DND-41 (cell line): ENCODE measurements at regions not wholly inside any gene's neighbourhood (a gene's known extent, or its start where the extent isn't known, plus 50 kb on each side); places are given as distances from the start of the nearest gene placed in this dataset.

Source experiments
- ATAC-seq: fragments of 200-7000 bp; cut with Tn5 transposase; 3 replicates; pipeline ENCODE4 v1.9.1; 2021; ENCODE audit warnings: low read depth; ENCODE audit not compliant: insufficient read depth
- DNase-seq: peaks from one replicate; pipeline ENCODE4 v3.0.0-alpha.2; 2020
- H2AFZ ChIP-seq: 2 replicates; pipeline ENCODE4 v1.6.0; 2012; ENCODE audit warnings: low read depth, low read length
- H3K27ac ChIP-seq: 2 replicates; pipeline ENCODE4 v1.5.1; 2012; ENCODE audit warnings: low read length, inconsistent platforms
- H3K27me3 ChIP-seq: fragments of 200-600 bp; sonication (generic); 2 replicates; pipeline ENCODE4 v1.6.0; 2012; ENCODE audit warnings: low read length, mild to moderate bottlenecking, inconsistent platforms; ENCODE audit not compliant: insufficient read depth, poor library complexity
- H3K36me3 ChIP-seq: 2 replicates; pipeline ENCODE4 v1.5.1; 2012; ENCODE audit warnings: low read length, inconsistent platforms; ENCODE audit not compliant: insufficient read depth
- H3K4me1 ChIP-seq: 2 replicates; pipeline ENCODE4 v1.5.1; 2012; ENCODE audit warnings: mild to moderate bottlenecking, low read length; ENCODE audit not compliant: insufficient read depth
- H3K4me2 ChIP-seq: 2 replicates; pipeline ENCODE4 v1.6.0; 2012; ENCODE audit warnings: mild to moderate bottlenecking, moderate library complexity, low read length, inconsistent platforms; ENCODE audit not compliant: insufficient read depth
- H3K4me3 ChIP-seq, 2 experiments: fragments of 200-600 bp in 1 of 2; shearing (Covaris generic) in 1 of 2; 2 replicates each; pipeline ENCODE4 v1.5.1; 2012 to 2016; ENCODE audit warnings: inconsistent platforms in 2 of 2, low read length in 2 of 2, mild to moderate bottlenecking in 2 of 2, low read depth in 1 of 2, moderate library complexity in 1 of 2
- H3K79me2 ChIP-seq: 2 replicates; pipeline ENCODE4 v1.6.0; 2012; ENCODE audit warnings: low read length, inconsistent platforms; ENCODE audit not compliant: insufficient read depth
- H3K9ac ChIP-seq: 2 replicates; pipeline ENCODE4 v1.6.0; 2012; ENCODE audit warnings: low read depth, mild to moderate bottlenecking, inconsistent platforms, low read length, moderate library complexity
- H3K9me3 ChIP-seq: 2 replicates; pipeline ENCODE4 v1.5.1; 2012; ENCODE audit warnings: low read length, moderate library complexity, mild to moderate bottlenecking, inconsistent platforms; ENCODE audit not compliant: insufficient read depth, severe bottlenecking
- H4K20me1 ChIP-seq: 2 replicates; pipeline ENCODE4 v1.6.0; 2012; ENCODE audit warnings: low read length; ENCODE audit not compliant: insufficient read depth
- CTCF ChIP-seq: IDR thresholded peaks from 2 replicates; pipeline ENCODE4 v1.5.1; 2012; ENCODE audit warnings: borderline replicate concordance, low read length, moderate library complexity, mild to moderate bottlenecking; ENCODE audit not compliant: poor library complexity, severe bottlenecking; ENCODE audit errors: extremely low read depth
- EZH2 ChIP-seq: IDR thresholded peaks from 3 replicates; pipeline ENCODE4 v1.6.1; 2012; ENCODE audit warnings: borderline replicate concordance, low read depth, mild to moderate bottlenecking, moderate library complexity, low read length, inconsistent platforms; ENCODE audit not compliant: severe bottlenecking

- no peaks in the 10 kb centered on the region for H3K36me3 ChIP-seq
- ATAC-seq (no peak), DNase-seq (no peak)
- no peak overlapping the region for H2AFZ ChIP-seq
- H3K4me1 ChIP-seq: no peaks in the 10 kb centered on the region
- no peaks in the 10 kb centered on the region for H3K27me3 ChIP-seq
- H3K27ac ChIP-seq: no peak overlapping the region
- TF ChIP-seq EZH2 (no peak), CTCF (no peak)
- no peak overlapping the region for H3K4me3 ChIP-seq
- no peak overlapping the region for H3K9ac ChIP-seq
- no peak overlapping the region for H3K4me2 ChIP-seq
- no peaks in the 10 kb centered on the region for H4K20me1 ChIP-seq
- H3K9me3 ChIP-seq: no peaks in the 10 kb centered on the region
- no peaks in the 10 kb centered on the region for H3K79me2 ChIP-seq
Measured at GRCh38 chr6:156646496-156646895, 130.7 kb upstream of the ARID1B start.

- no peak overlapping the region for H3K4me3 ChIP-seq
Measured at GRCh38 chr6:156645097-156645496, 132.1 kb upstream of the ARID1B start.

GRCh38 chr6:156639009-156639721, 138.0 kb upstream of the ARID1B start:
- no peak overlapping the region for H3K9ac ChIP-seq
- no peaks in the 10 kb centered on the region for H4K20me1 ChIP-seq
- TF ChIP-seq CTCF (no peak), EZH2 (no peak)

More at GRCh38 chr6:156645097-156645496, 132.1 kb upstream of the ARID1B start:
- Histone ChIP-seq H3K27ac (no peak overlapping the region), H3K79me2 (no peaks in the 10 kb centered on the region), H2AFZ (no peak overlapping the region), H4K20me1 (no peaks in the 10 kb centered on the region), H3K27me3 (no peaks in the 10 kb centered on the region), H3K9me3 (no peaks in the 10 kb centered on the region), H3K4me2 (no peak overlapping the region), H3K4me1 (no peaks in the 10 kb centered on the region), H3K9ac (no peak overlapping the region), H3K36me3 (no peaks in the 10 kb centered on the region)
- ATAC-seq (no peak), DNase-seq (no peak)
- TF ChIP-seq EZH2 (no peak), CTCF (no peak)

GRCh38 chr6:156638581-156638980, 138.6 kb upstream of the ARID1B start:
- no peaks in the 10 kb centered on the region for H3K9me3 ChIP-seq
- no peaks in the 10 kb centered on the region for H3K36me3 ChIP-seq
- no peak for TF ChIP-seq CTCF
- no peak for TF ChIP-seq EZH2
- H3K4me2 ChIP-seq: no peak overlapping the region
- 0 out of 2 replicates have a peak, but pooled peaks cover 2% of the 10 kb centered on the region for H3K4me1 ChIP-seq
- no peaks in the 10 kb centered on the region for H4K20me1 ChIP-seq
- no peak overlapping the region for H3K27ac ChIP-seq
- DNase-seq (no peak), ATAC-seq (no peak)
- H2AFZ ChIP-seq: no peak overlapping the region
- no peak overlapping the region for H3K4me3 ChIP-seq
- no peaks in the 10 kb centered on the region for H3K27me3 ChIP-seq
- H3K79me2 ChIP-seq: no peaks in the 10 kb centered on the region
- H3K9ac ChIP-seq: no peak overlapping the region

More at GRCh38 chr6:156639009-156639721, 138.0 kb upstream of the ARID1B start:
- Histone ChIP-seq H3K36me3 (no peaks in the 10 kb centered on the region), H3K79me2 (no peaks in the 10 kb centered on the region), H3K27ac (no peak overlapping the region), H3K4me1 (0 out of 2 replicates have a peak, but pooled peaks cover 2% of the 10 kb centered on the region), H3K4me3 (no peak overlapping the region), H3K9me3 (no peaks in the 10 kb centered on the region), H2AFZ (no peak overlapping the region), H3K4me2 (no peak overlapping the region), H3K27me3 (no peaks in the 10 kb centered on the region)
- DNase-seq: no peak
- no peak for ATAC-seq
